ENCODE measurements at regions not wholly inside any gene's neighbourhood (a gene's known extent, or its start where the extent isn't known, plus 50 kb on each side); places are given as distances from the start of the nearest gene placed in this dataset.
"Not testable (repeated sequence)": the region's sequence is repeated elsewhere in the genome, so short reads cannot be mapped to it uniquely, and the experiment has no call there.

- Histone ChIP-seq H3K9me3 (ENCODE audit: control insufficient read depth in 2 of 2, insufficient read depth in 1 of 2, low read depth in 1 of 2, low read length in 1 of 2) (no peaks in the 10 kb centered on the region), H3K4me1 (ENCODE audit: control insufficient read depth in 3 of 3, insufficient read depth in 2 of 3, low read depth in 1 of 3, low read length in 2 of 3) (no peaks in the 10 kb centered on the region), H3K4me3 (ENCODE audit: low read depth in 1 of 3, low read length in 3 of 3) (no peak overlapping the region), H3K27ac (ENCODE audit: low read depth in 1 of 3, low read length in 2 of 3) (no peak overlapping the region), H3K36me3 (ENCODE audit: control insufficient read depth in 3 of 3, insufficient read depth in 2 of 3, low read depth in 1 of 3, low read length in 3 of 3) (no peaks in the 10 kb centered on the region), H3K27me3 (ENCODE audit: control insufficient read depth in 3 of 3, insufficient read depth in 3 of 3, low read length in 3 of 3) (no peaks in the 10 kb centered on the region)
- no peak for DNase-seq
- 26 to 53% (median 34%) methylated on average over 2 of the region's 2 CpGs for WGBS, 3 donors
- no peak for FAIRE-seq
Observed at GRCh38 chr7:97285348-97285747, 167.8 kb downstream of the SDHAF3 start.

- no peaks in the 10 kb centered on the region for H3K9me3 ChIP-seq (ENCODE audit: control insufficient read depth in 2 of 2, insufficient read depth in 1 of 2, low read depth in 1 of 2, low read length in 1 of 2)
- H3K27me3 ChIP-seq (ENCODE audit: control insufficient read depth in 3 of 3, insufficient read depth in 3 of 3, low read length in 3 of 3) = no peaks in the 10 kb centered on the region
- DNase-seq (no peak), FAIRE-seq (no peak)
- H3K27ac ChIP-seq (ENCODE audit: low read depth in 1 of 3, low read length in 2 of 3) = no peak overlapping the region
- WGBS, 3 donors = 78 to 82% (median 78%) methylated on average over 3 of the region's 3 CpGs
- no peak overlapping the region for H3K4me3 ChIP-seq (ENCODE audit: low read depth in 1 of 3, low read length in 3 of 3)
- H3K4me1 ChIP-seq (ENCODE audit: control insufficient read depth in 3 of 3, insufficient read depth in 2 of 3, low read depth in 1 of 3, low read length in 2 of 3) = no peaks in the 10 kb centered on the region
- no peaks in the 10 kb centered on the region for H3K36me3 ChIP-seq (ENCODE audit: control insufficient read depth in 3 of 3, insufficient read depth in 2 of 3, low read depth in 1 of 3, low read length in 3 of 3)
Observed at GRCh38 chr7:97293031-97293430, 175.5 kb downstream of the SDHAF3 start.

GRCh38 chr7:97298561-97298960 lies 181.1 kb downstream of the SDHAF3 start:
- no peak overlapping the region for H3K4me3 ChIP-seq (ENCODE audit: low read depth in 1 of 3, low read length in 3 of 3)
- no peak for DNase-seq
- 88 to 94% (median 92%) methylated on average over 2 of the region's 2 CpGs for WGBS, 3 donors
- H3K4me1 ChIP-seq (ENCODE audit: control insufficient read depth in 3 of 3, insufficient read depth in 2 of 3, low read depth in 1 of 3, low read length in 2 of 3) = no peaks in the 10 kb centered on the region
- no peaks in the 10 kb centered on the region for H3K9me3 ChIP-seq (ENCODE audit: control insufficient read depth in 2 of 2, insufficient read depth in 1 of 2, low read depth in 1 of 2, low read length in 1 of 2)
- H3K27ac ChIP-seq (ENCODE audit: low read depth in 1 of 3, low read length in 2 of 3) = no peak overlapping the region
- H3K27me3 ChIP-seq (ENCODE audit: control insufficient read depth in 3 of 3, insufficient read depth in 3 of 3, low read length in 3 of 3) = no peaks in the 10 kb centered on the region
- no peaks in the 10 kb centered on the region for H3K36me3 ChIP-seq (ENCODE audit: control insufficient read depth in 3 of 3, insufficient read depth in 2 of 3, low read depth in 1 of 3, low read length in 3 of 3)
- FAIRE-seq = no peak

GRCh38 chr7:97305589-97305988 lies 188.1 kb downstream of the SDHAF3 start:
- FAIRE-seq = no peak
- no peaks in the 10 kb centered on the region for H3K4me1 ChIP-seq (ENCODE audit: control insufficient read depth in 3 of 3, insufficient read depth in 2 of 3, low read depth in 1 of 3, low read length in 2 of 3)
- no peaks in the 10 kb centered on the region for H3K9me3 ChIP-seq (ENCODE audit: control insufficient read depth in 2 of 2, insufficient read depth in 1 of 2, low read depth in 1 of 2, low read length in 1 of 2)
- H3K4me3 ChIP-seq (ENCODE audit: low read depth in 1 of 3, low read length in 3 of 3) = no peak overlapping the region
- no peaks in the 10 kb centered on the region for H3K36me3 ChIP-seq (ENCODE audit: control insufficient read depth in 3 of 3, insufficient read depth in 2 of 3, low read depth in 1 of 3, low read length in 3 of 3)
- no peak overlapping the region for H3K27ac ChIP-seq (ENCODE audit: low read depth in 1 of 3, low read length in 2 of 3)
- 84 to 87% (median 84%) methylated on average over 8 of the region's 8 CpGs for WGBS, 3 donors
- no peaks in the 10 kb centered on the region for H3K27me3 ChIP-seq (ENCODE audit: control insufficient read depth in 3 of 3, insufficient read depth in 3 of 3, low read length in 3 of 3)
- no peak for DNase-seq

GRCh38 chr7:97307521-97308108 lies 190.1 kb downstream of the SDHAF3 start:
- 74 to 75% (median 75%) methylated on average over 3 of the region's 3 CpGs for WGBS, 3 donors
- no peak overlapping the region for H3K27ac ChIP-seq (ENCODE audit: low read depth in 1 of 3, low read length in 2 of 3)
- H3K36me3 ChIP-seq (ENCODE audit: control insufficient read depth in 3 of 3, insufficient read depth in 2 of 3, low read depth in 1 of 3, low read length in 3 of 3) = no peaks in the 10 kb centered on the region
- H3K4me1 ChIP-seq (ENCODE audit: control insufficient read depth in 3 of 3, insufficient read depth in 2 of 3, low read depth in 1 of 3, low read length in 2 of 3) = no peaks in the 10 kb centered on the region
- H3K9me3 ChIP-seq (ENCODE audit: control insufficient read depth in 2 of 2, insufficient read depth in 1 of 2, low read depth in 1 of 2, low read length in 1 of 2) = no peaks in the 10 kb centered on the region
- no peak overlapping the region for H3K4me3 ChIP-seq (ENCODE audit: low read depth in 1 of 3, low read length in 3 of 3)
- FAIRE-seq (no peak), DNase-seq (no peak)
- no peaks in the 10 kb centered on the region for H3K27me3 ChIP-seq (ENCODE audit: control insufficient read depth in 3 of 3, insufficient read depth in 3 of 3, low read length in 3 of 3)

GRCh38 chr7:97313900-97314299 lies 196.4 kb downstream of the SDHAF3 start:
- Histone ChIP-seq H3K36me3 (ENCODE audit: control insufficient read depth in 3 of 3, insufficient read depth in 2 of 3, low read depth in 1 of 3, low read length in 3 of 3) (no peaks in the 10 kb centered on the region), H3K27me3 (ENCODE audit: control insufficient read depth in 3 of 3, insufficient read depth in 3 of 3, low read length in 3 of 3) (no peaks in the 10 kb centered on the region), H3K4me1 (ENCODE audit: control insufficient read depth in 3 of 3, insufficient read depth in 2 of 3, low read depth in 1 of 3, low read length in 2 of 3) (no peaks in the 10 kb centered on the region), H3K27ac (ENCODE audit: low read depth in 1 of 3, low read length in 2 of 3) (no peak overlapping the region), H3K9me3 (ENCODE audit: control insufficient read depth in 2 of 2, insufficient read depth in 1 of 2, low read depth in 1 of 2, low read length in 1 of 2) (peaks cover 0 to 6% of the 10 kb centered on the region in 2 donors), H3K4me3 (ENCODE audit: low read depth in 1 of 3, low read length in 3 of 3) (no peak overlapping the region)
- FAIRE-seq (no peak), DNase-seq (no peak)
- WGBS, 3 donors = 23 to 63% (median 46%) methylated on average over 4 of the region's 4 CpGs

GRCh38 chr7:97317575-97317974 lies 200.1 kb downstream of the SDHAF3 start:
- peaks cover 0 to 6% of the 10 kb centered on the region in 2 donors for H3K9me3 ChIP-seq (ENCODE audit: control insufficient read depth in 2 of 2, insufficient read depth in 1 of 2, low read depth in 1 of 2, low read length in 1 of 2)
- no peak overlapping the region for H3K27ac ChIP-seq (ENCODE audit: low read depth in 1 of 3, low read length in 2 of 3)
- no peaks in the 10 kb centered on the region for H3K27me3 ChIP-seq (ENCODE audit: control insufficient read depth in 3 of 3, insufficient read depth in 3 of 3, low read length in 3 of 3)
- H3K4me1 ChIP-seq (ENCODE audit: control insufficient read depth in 3 of 3, insufficient read depth in 2 of 3, low read depth in 1 of 3, low read length in 2 of 3) = no peaks in the 10 kb centered on the region
- DNase-seq (no peak), FAIRE-seq (no peak)
- H3K4me3 ChIP-seq (ENCODE audit: low read depth in 1 of 3, low read length in 3 of 3) = no peak overlapping the region
- H3K36me3 ChIP-seq (ENCODE audit: control insufficient read depth in 3 of 3, insufficient read depth in 2 of 3, low read depth in 1 of 3, low read length in 3 of 3) = no peaks in the 10 kb centered on the region
- WGBS, 3 donors = 43 to 55% (median 52%) methylated on average over 1 of the region's 1 CpG

- WGBS, 3 donors = 47 to 61% (median 55%) methylated on average over 9 of the region's 9 CpGs
Observed at GRCh38 chr7:97329871-97330270, 212.4 kb downstream of the SDHAF3 start.

GRCh38 chr7:97337849-97338248 lies 220.4 kb downstream of the SDHAF3 start:
- FAIRE-seq = no peak
- WGBS, 3 donors = 68 to 79% (median 70%) methylated on average over 3 of the region's 3 CpGs

More at GRCh38 chr7:97329871-97330270, 212.4 kb downstream of the SDHAF3 start:
- not testable (repeated sequence) for DNase-seq; H3K27ac ChIP-seq (ENCODE audit: low read depth in 1 of 3, low read length in 2 of 3); H3K36me3 ChIP-seq (ENCODE audit: control insufficient read depth in 3 of 3, insufficient read depth in 2 of 3, low read depth in 1 of 3, low read length in 3 of 3); FAIRE-seq; H3K4me1 ChIP-seq (ENCODE audit: control insufficient read depth in 3 of 3, insufficient read depth in 2 of 3, low read depth in 1 of 3, low read length in 2 of 3); H3K4me3 ChIP-seq (ENCODE audit: low read depth in 1 of 3, low read length in 3 of 3); H3K27me3 ChIP-seq (ENCODE audit: control insufficient read depth in 3 of 3, insufficient read depth in 3 of 3, low read length in 3 of 3)
- peaks cover 0 to 15% of the 10 kb centered on the region in 2 donors for H3K9me3 ChIP-seq (ENCODE audit: control insufficient read depth in 2 of 2, insufficient read depth in 1 of 2, low read depth in 1 of 2, low read length in 1 of 2)

More at GRCh38 chr7:97337849-97338248, 220.4 kb downstream of the SDHAF3 start:
- no peaks in the 10 kb centered on the region for H3K4me1 ChIP-seq (ENCODE audit: control insufficient read depth in 3 of 3, insufficient read depth in 2 of 3, low read depth in 1 of 3, low read length in 2 of 3)
- H3K27me3 ChIP-seq (ENCODE audit: control insufficient read depth in 3 of 3, insufficient read depth in 3 of 3, low read length in 3 of 3) = no peaks in the 10 kb centered on the region
- DNase-seq = no peak
- H3K36me3 ChIP-seq (ENCODE audit: control insufficient read depth in 3 of 3, insufficient read depth in 2 of 3, low read depth in 1 of 3, low read length in 3 of 3) = no peaks in the 10 kb centered on the region
- no peak overlapping the region for H3K27ac ChIP-seq (ENCODE audit: low read depth in 1 of 3, low read length in 2 of 3)
- no peak overlapping the region for H3K4me3 ChIP-seq (ENCODE audit: low read depth in 1 of 3, low read length in 3 of 3)
- H3K9me3 ChIP-seq (ENCODE audit: control insufficient read depth in 2 of 2, insufficient read depth in 1 of 2, low read depth in 1 of 2, low read length in 1 of 2) = no peaks in the 10 kb centered on the region
